Stimulated activated CD8-positive, alpha-beta memory T cell treated with anti-CD3 and anti-CD28 coated beads, Interleukin-7, amount 100 ng/mL, for 4 hours (primary cell): ENCODE measurements at regions not wholly inside any gene's neighbourhood (a gene's known extent, or its start where the extent isn't known, plus 50 kb on each side); places are given as distances from the start of the nearest gene placed in this dataset.
"Not testable (repeated sequence)": the region's sequence is repeated elsewhere in the genome, so short reads cannot be mapped to it uniquely, and the experiment has no call there.

Experiments used
- DNase-seq, 2 donors: peaks; one replicate each; pipeline ENCODE4 v3.0.0-alpha.2; 2020; ENCODE audit warnings: low read depth in 2 of 2

DNA sequence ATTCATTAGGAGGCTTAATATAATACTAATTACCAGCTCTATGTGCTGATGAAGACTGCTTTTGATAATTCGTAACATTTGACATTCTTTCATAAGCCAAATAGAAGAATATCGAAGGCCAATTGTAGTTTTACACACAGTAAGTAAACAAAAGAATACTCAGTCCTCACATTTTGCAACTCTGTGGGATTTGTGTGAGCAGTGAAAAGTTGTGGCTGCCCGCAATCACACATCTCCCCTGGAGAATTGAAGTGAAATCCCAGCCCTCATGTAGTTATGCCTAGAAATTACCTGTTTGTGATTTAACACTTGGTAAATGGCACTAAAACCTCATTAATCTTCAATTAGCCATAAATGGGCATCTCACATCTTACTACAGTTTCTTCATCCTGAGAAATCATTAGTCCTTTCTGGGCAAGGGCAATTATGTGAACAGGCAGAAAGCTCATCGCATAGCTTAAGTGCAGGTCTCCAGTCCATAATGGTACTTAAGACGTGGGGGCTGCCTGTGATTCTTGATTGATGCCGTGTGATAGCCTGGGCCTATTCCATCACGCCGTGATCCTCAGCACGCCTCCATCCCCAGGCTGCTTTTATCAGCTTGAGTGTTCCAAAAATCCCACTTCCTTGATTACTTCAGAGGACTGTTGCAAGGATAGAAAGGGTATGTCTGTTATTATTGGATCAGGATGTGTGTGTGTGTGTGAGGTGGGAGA lies 97.9 kb upstream of the METTL14 start:
- no peak for DNase-seq

DNA sequence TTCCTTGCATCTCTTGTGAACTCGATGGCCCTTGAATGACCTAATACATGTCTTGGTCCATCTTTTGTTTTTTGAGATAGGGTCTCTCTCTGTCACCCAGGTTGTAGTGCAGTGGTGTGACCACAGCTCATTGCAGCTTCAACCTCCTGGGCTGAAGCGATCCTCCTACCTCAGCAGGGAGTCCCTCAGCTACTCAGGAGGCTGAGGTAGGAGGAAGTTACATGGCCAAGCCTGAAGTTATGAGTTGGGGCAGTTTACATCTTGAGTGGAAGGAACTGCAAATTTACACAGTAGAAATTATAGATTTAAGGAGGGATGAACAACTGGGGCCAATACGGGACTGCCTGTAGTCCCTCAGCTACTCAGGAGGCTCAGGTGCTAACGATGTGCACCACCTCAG lies 97.2 kb upstream of the METTL14 start:
- no peak for DNase-seq

DNA sequence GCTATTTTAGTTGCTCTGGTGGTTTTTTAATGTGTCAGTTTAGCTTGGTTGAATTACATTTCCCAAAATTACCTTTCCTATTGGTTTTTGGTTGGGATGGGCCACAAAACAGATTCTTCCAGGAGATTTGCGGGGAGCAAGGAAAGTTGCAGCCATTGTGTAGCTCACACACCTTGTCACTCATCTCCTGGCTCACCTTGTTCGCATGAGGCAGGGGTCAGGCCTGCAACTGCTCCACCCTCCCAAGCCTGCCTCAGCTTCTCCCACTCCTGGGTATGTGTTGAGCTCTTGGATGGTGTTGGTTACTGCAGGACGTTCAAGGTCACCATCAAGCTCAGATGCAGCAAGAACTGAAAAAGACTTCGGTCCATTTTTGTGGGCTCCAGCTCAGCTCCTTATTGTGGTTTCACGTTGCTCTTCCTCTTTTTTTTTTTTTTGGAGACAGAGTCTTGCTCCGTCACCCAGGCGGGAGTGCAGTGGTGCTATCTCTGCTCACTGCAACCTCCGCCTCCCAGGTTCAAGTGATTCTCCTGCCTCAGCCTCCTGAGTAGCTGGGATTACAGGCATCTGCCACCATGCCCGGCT lies 95.6 kb upstream of the METTL14 start:
- DNase-seq: no peak

- DNase-seq: peak; percentile 91
These were observed 93.7 kb upstream of the METTL14 start for GRCh38 chr4:118591339-118592046.

GRCh38 chr4:118592289-118592688 lies 92.9 kb upstream of the METTL14 start:
- DNase-seq: not testable (repeated sequence)

DNA sequence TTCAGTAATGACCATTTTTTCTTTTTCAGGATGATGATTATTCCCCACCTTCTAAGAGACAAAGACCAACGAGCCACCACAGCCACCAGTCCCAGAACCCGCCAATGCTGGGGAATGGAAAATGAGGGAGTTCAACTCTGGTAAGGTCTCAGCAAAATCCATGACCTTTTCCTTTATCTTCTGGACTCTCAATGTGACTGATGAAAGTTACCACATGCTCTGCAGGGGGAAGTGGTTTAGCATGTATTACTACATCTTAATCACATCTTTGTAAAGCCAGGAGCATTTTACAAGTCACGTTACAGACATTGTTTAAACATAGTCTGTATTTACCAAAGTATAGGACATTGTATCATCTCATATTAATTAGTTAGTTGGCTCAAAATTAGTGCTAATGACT lies 89.3 kb upstream of the METTL14 start:
- DNase-seq: not testable (repeated sequence)

GRCh38 chr4:118625097-118625496 lies 60.1 kb upstream of the METTL14 start:
- not testable (repeated sequence) for DNase-seq

DNA sequence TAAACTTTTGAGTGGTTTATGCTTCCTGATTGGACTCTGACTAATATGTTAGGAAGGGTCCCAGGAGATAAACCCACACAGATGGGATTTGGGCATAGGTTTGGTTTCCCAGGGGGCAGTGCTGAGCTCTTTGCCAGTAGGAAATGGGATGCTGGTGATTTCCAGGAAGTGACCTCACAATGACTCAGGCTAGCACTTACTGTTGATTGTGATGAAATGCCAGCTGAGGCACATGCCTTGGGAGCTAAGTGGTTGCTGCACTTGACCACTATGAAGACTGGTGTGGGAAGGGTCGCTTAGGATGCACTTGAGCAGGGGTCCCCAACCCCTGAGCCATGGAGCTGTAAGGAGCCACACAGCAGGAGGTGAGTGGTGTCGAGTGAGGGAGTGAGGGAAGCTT lies 55.5 kb upstream of the METTL14 start:
- DNase-seq: not testable (repeated sequence)

DNA sequence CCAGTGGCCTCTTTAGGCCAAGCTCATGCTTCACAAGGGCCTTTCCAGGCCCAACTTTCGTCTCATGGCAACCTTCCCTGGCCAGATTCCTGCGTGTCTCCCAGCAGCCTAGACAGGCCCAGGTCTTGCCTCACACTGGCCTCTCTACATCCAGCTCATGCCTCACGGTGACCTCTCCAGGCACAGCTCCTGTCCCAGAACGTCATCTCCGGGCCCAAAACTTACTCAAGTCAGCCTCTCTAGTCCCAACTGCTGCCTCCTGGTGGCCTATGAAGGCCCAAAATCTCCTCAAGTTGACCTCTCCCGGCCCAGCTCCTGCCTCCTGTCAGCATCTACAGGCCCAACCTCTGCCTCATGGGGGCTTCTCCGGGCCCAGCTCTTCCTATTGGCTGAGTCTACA lies 54.3 kb upstream of the METTL14 start:
- DNase-seq: not testable (repeated sequence)

- not testable (repeated sequence) for DNase-seq
These were observed 53.7 kb upstream of the METTL14 start for GRCh38 chr4:118631321-118632050.

DNA sequence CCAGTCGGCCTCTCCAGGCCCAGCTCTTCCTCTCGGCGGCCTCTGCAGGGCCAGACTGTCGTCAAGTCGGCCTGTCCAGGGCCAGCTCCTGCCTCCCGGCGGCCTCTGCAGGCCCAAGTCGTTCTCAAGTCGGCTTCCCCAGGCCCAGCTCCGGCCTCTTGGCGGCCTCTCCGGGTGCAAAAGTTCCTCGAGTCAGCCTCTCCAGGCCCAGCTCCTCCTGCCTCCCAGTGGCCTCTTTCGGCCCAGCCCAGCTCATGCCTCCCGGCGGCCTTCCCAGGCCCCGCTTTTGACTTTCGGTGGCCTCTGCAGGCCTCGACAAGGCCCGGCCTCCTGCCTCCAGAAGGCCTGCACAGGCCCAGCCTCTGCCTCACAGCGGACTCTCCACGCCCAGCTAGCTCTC lies 51.7 kb upstream of the METTL14 start:
- not testable (repeated sequence) for DNase-seq

GRCh38 chr4:118634126-118634875 lies 50.9 kb upstream of the METTL14 start:
- not testable (repeated sequence) for DNase-seq
